Colonic mucosa (tissue), 4 donors: ENCODE measurements at regions not wholly inside any gene's neighbourhood (a gene's known extent, or its start where the extent isn't known, plus 50 kb on each side); places are given as distances from the start of the nearest gene placed in this dataset.

ENCODE experiments used
- DNase-seq: peaks from one replicate; pipeline ENCODE4 v3.0.0-alpha.2; 2020
- H3K27ac ChIP-seq: fragments of 200-600 bp; one replicate; pipeline ENCODE4 v1.8.0; 2021
- H3K27me3 ChIP-seq: fragments of 200-600 bp; one replicate; pipeline ENCODE4 v1.8.0; 2021
- H3K36me3 ChIP-seq: fragments of 200-600 bp; one replicate; pipeline ENCODE4 v1.8.0; 2021
- H3K4me1 ChIP-seq: fragments of 200-600 bp; one replicate; pipeline ENCODE4 v1.8.0; 2021; ENCODE audit warnings: mild to moderate bottlenecking
- H3K4me3 ChIP-seq: fragments of 200-600 bp; one replicate; pipeline ENCODE4 v1.8.0; 2021
- H3K9ac ChIP-seq, 2 donors: one replicate each; pipeline ENCODE4 v1.7.0; 2013; ENCODE audit warnings: control low read depth in 2 of 2, low read depth in 2 of 2, low read length in 2 of 2
- H3K9me3 ChIP-seq: fragments of 200-600 bp; one replicate; pipeline ENCODE4 v1.8.0; 2021
- CTCF ChIP-seq: fragments of 200-600 bp; IDR thresholded peaks from one replicate; pipeline ENCODE4 v1.8.0; 2022; ENCODE audit warnings: antibody characterized with exemption, mild to moderate bottlenecking
- intact Hi-C: fragments of 100-400 bp; cut with DNase I; formaldehyde crosslinking; loops from one replicate; pipeline ENCODE4 v1.14.1; 2022
- donor health status: healthy.
- donor health status: DM: no; HTN: no; CAD: no.
- donor health status: DM: no; HTN: no; CAD: no.

DNA sequence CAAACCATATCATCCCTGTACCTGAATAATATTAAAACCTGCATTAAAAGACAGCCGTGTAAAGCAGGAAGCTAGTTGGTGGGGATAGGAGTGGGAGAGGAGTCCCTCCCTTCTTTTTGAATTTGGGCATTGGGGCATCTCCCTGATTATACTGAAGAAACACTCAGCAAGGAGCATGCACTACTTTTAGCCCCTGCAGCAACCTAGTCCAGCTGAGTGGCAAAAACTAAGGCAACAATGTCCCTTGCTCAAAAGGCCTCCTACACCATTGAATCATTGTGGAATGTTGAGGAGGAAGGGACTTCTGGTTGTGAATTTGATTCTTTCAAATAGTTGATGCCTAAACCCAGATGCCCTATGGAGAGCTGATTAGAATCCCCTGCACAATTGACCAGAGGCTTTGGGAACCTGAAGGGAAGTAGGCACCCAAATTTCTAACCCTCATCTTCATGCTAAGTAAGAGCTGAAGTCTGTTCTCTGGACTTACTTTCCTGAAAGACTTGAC, 111.7 kb downstream of the DDX1 start:
- no peak overlapping the region for H3K9ac ChIP-seq
- no peaks in the 10 kb centered on the region for H3K27me3 ChIP-seq
- TF ChIP-seq CTCF = no peak
- H3K27ac ChIP-seq = no peak overlapping the region
- intact Hi-C loops = no loop called here
- no peaks in the 10 kb centered on the region for H3K36me3 ChIP-seq
- H3K4me3 ChIP-seq = no peak overlapping the region
- H3K9me3 ChIP-seq = no peaks in the 10 kb centered on the region
- no peak for DNase-seq
- H3K4me1 ChIP-seq = no peaks in the 10 kb centered on the region

- TF ChIP-seq CTCF = no peak
- no peak overlapping the region for H3K27ac ChIP-seq
- H3K9ac ChIP-seq = no peak overlapping the region
- H3K4me3 ChIP-seq = no peak overlapping the region
- H3K9me3 ChIP-seq = no peaks in the 10 kb centered on the region
- intact Hi-C loops = no loop called here
- H3K27me3 ChIP-seq = no peaks in the 10 kb centered on the region
- H3K4me1 ChIP-seq = no peaks in the 10 kb centered on the region
- no peaks in the 10 kb centered on the region for H3K36me3 ChIP-seq
- no peak for DNase-seq
These were observed 112.6 kb downstream of the DDX1 start for GRCh38 chr2:15704086-15704787.

DNA sequence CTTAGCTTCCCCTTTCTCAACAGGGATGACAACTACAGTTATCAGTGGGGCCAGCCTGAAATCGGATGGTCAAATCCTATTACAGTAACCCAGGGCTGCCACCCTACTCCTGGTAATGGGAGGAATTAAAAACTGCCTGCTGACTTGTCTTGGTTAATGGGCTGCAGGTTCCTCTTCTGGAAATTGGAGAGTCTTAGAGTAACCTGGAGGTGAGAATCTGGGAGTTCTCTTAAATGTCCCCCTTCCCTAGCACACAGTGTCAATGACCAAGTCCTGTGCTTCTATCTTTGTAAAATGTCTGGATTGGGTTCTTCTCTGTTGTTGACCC, 113.1 kb downstream of the DDX1 start:
- no peak for TF ChIP-seq CTCF
- intact Hi-C loops = no loop called here
- no peak overlapping the region for H3K4me3 ChIP-seq
- no peak for DNase-seq
- H3K4me1 ChIP-seq = no peaks in the 10 kb centered on the region
- no peaks in the 10 kb centered on the region for H3K9me3 ChIP-seq
- H3K27ac ChIP-seq = no peak overlapping the region
- H3K36me3 ChIP-seq = no peaks in the 10 kb centered on the region
- H3K27me3 ChIP-seq = no peaks in the 10 kb centered on the region
- no peak overlapping the region for H3K9ac ChIP-seq

- Histone ChIP-seq H3K4me1 (no peaks in the 10 kb centered on the region), H3K36me3 (no peaks in the 10 kb centered on the region), H3K9ac (no peak overlapping the region), H3K9me3 (no peaks in the 10 kb centered on the region), H3K27ac (no peak overlapping the region), H3K27me3 (no peaks in the 10 kb centered on the region), H3K4me3 (no peak overlapping the region)
- no peak for TF ChIP-seq CTCF
- intact Hi-C loops = no loop called here
- no peak for DNase-seq
These were observed 113.6 kb downstream of the DDX1 start for GRCh38 chr2:15705310-15705709.

- no peaks in the 10 kb centered on the region for H3K9me3 ChIP-seq
- no peak overlapping the region for H3K9ac ChIP-seq
- TF ChIP-seq CTCF = no peak
- H3K4me3 ChIP-seq = no peak overlapping the region
- H3K27me3 ChIP-seq = no peaks in the 10 kb centered on the region
- intact Hi-C loops = no loop called here
- DNase-seq = no peak
- H3K27ac ChIP-seq = no peak overlapping the region
- no peaks in the 10 kb centered on the region for H3K36me3 ChIP-seq
- no peaks in the 10 kb centered on the region for H3K4me1 ChIP-seq
These were observed 114.2 kb downstream of the DDX1 start for GRCh38 chr2:15705839-15706386.
